ENCODE measurements at regions not wholly inside any gene's neighbourhood (a gene's known extent, or its start where the extent isn't known, plus 50 kb on each side); places are given as distances from the start of the nearest gene placed in this dataset.

DNA sequence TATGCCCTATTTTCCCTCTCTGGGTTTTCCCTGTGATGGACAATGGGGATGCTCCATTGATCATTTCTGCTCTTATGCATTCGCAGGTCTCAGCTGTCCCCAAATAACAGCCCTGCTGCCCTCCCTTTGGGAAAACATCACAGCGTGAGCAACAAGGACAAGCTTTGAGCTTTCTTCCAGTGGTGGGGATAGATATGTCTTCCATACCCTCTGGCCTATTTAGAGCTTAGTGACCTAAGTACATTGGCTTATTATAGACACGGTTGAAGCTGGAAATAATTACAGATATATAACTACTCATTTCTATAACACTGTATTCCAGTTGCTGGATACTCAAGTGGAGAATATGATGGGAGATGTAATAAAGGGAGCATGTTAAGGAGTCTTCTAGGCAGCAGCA lies 304.3 kb upstream of the MGAT5 start:
- H3K79me1 ChIP-seq (ENCODE audit: insufficient read depth, low read depth, low read length, poor library complexity, severe bottlenecking): no peaks in the 10 kb centered on the region
- H3K9ac ChIP-seq (ENCODE audit: extremely low read depth, insufficient read length, low read length): no peak overlapping the region
- no peak overlapping the region for H2BK12ac ChIP-seq (ENCODE audit: insufficient read length, low read depth, low read length)
- Mint-ChIP-seq H3K27me3 (ENCODE audit: low read depth) (no peaks in the 10 kb centered on the region), H3K9me3 (no peaks in the 10 kb centered on the region; a peak in 1 of 5 replicates), H3K4me3 (no peak overlapping the region), H3K27ac (no peak overlapping the region), H3K36me3 (ENCODE audit: insufficient read depth in 1 of 3, low read depth in 3 of 3) (no peaks in the 10 kb centered on the region), H3K4me1 (no peaks in the 10 kb centered on the region)
- H2BK15ac ChIP-seq (ENCODE audit: low read depth, low read length): no peak overlapping the region
- no peak overlapping the region for H3K4me2 ChIP-seq (ENCODE audit: insufficient read depth, insufficient read length, low read length)
- no peak overlapping the region for H4K91ac ChIP-seq (ENCODE audit: insufficient read length, low read depth, low read length)
- H3K4me1 ChIP-seq (ENCODE audit: insufficient read depth, low read length): no peaks in the 10 kb centered on the region
- no peaks in the 10 kb centered on the region for H3K27me3 ChIP-seq (ENCODE audit: insufficient read depth, low read length)
- H3K23me2 ChIP-seq (ENCODE audit: insufficient read length, low read depth, low read length, poor library complexity, severe bottlenecking): no peaks in the 10 kb centered on the region
- H4K8ac ChIP-seq (replicated peaks; ENCODE audit: insufficient read length, low read depth, low read length): no peak overlapping the region
- H3K56ac ChIP-seq (ENCODE audit: insufficient read length, low read depth, low read length): no peak overlapping the region
- H3K4ac ChIP-seq (ENCODE audit: low read depth, low read length): no peak overlapping the region
- H2BK20ac ChIP-seq (ENCODE audit: low read depth, low read length, poor library complexity, severe bottlenecking): no peak overlapping the region
- H3K23ac ChIP-seq (ENCODE audit: insufficient read length, low read depth, low read length): no peak overlapping the region
- H2AK5ac ChIP-seq (ENCODE audit: insufficient read length, low read length): no peak overlapping the region
- no peaks in the 10 kb centered on the region for H3K79me2 ChIP-seq (ENCODE audit: insufficient read depth, low read length)
- whole genome bisulfite sequencing (ENCODE audit: extremely low coverage, insufficient read length, low lambda C conversion rate): no CpG with 5 or more reads among the region's 3 CpGs
- no peak overlapping the region for H3T11ph ChIP-seq (ENCODE audit: low read length)
- no peak overlapping the region for H3K14ac ChIP-seq (ENCODE audit: insufficient read depth, low read length)
- no peak overlapping the region for H3K27ac ChIP-seq (ENCODE audit: insufficient read length, low read depth, low read length)
- no peak overlapping the region for H2AFZ ChIP-seq (ENCODE audit: low read length)
- no peak overlapping the region for H2BK120ac ChIP-seq (ENCODE audit: low read depth, low read length, poor library complexity, severe bottlenecking)
- no peaks in the 10 kb centered on the region for H3K9me3 ChIP-seq (ENCODE audit: control insufficient read depth, low read depth, low read length)
- no peak for DNase-seq
- no peaks in the 10 kb centered on the region for H4K20me1 ChIP-seq (ENCODE audit: control insufficient read depth, insufficient read depth, insufficient read length)
- TF ChIP-seq, protein P1, sequence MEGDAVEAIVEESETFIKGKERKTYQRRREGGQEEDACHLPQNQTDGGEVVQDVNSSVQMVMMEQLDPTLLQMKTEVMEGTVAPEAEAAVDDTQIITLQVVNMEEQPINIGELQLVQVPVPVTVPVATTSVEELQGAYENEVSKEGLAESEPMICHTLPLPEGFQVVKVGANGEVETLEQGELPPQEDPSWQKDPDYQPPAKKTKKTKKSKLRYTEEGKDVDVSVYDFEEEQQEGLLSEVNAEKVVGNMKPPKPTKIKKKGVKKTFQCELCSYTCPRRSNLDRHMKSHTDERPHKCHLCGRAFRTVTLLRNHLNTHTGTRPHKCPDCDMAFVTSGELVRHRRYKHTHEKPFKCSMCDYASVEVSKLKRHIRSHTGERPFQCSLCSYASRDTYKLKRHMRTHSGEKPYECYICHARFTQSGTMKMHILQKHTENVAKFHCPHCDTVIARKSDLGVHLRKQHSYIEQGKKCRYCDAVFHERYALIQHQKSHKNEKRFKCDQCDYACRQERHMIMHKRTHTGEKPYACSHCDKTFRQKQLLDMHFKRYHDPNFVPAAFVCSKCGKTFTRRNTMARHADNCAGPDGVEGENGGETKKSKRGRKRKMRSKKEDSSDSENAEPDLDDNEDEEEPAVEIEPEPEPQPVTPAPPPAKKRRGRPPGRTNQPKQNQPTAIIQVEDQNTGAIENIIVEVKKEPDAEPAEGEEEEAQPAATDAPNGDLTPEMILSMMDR (conservative IDR thresholded peaks at IDR 0.05): no peak
- H4K5ac ChIP-seq (ENCODE audit: insufficient read length, low read depth, low read length): no peak overlapping the region
- no peak overlapping the region for H2BK5ac ChIP-seq (ENCODE audit: insufficient read length, low read length)
- no peak overlapping the region for H3K18ac ChIP-seq (ENCODE audit: insufficient read length, low read depth, low read length)
